Lower leg skin (tissue), 3 donors: ENCODE measurements at regions not wholly inside any gene's neighbourhood (a gene's known extent, or its start where the extent isn't known, plus 50 kb on each side); places are given as distances from the start of the nearest gene placed in this dataset.

ENCODE experiments used
- CTCF ChIP-seq, 3 donors: fragments of 450-650 bp; IDR thresholded peaks; one replicate each; pipeline ENCODE4 v1.5.1; 2016; ENCODE audit warnings: antibody characterized with exemption in 3 of 3, mild to moderate bottlenecking in 3 of 3, moderate library complexity in 2 of 3
- POLR2A ChIP-seq, 2 donors: fragments of 450-650 bp; IDR thresholded peaks; one replicate each; pipeline ENCODE4 v1.6.1; 2016 to 2017; ENCODE audit warnings: antibody characterized with exemption in 2 of 2, mild to moderate bottlenecking in 1 of 2, moderate library complexity in 1 of 2

- TF ChIP-seq CTCF (IDR thresholded peaks at IDR 0.05) (no peak), POLR2A (IDR thresholded peaks at IDR 0.05) (no peak)
These were observed 1383.6 kb downstream of the ZPLD1 start for GRCh38 chr3:103818398-103818797.
